GM12878 (cell line): ENCODE measurements at regions not wholly inside any gene's neighbourhood (a gene's known extent, or its start where the extent isn't known, plus 50 kb on each side); places are given as distances from the start of the nearest gene placed in this dataset.

Source experiments
- ATAC-seq: fragments of 200-7000 bp; cut with Tn5 transposase; 3 replicates; pipeline ENCODE4 v1.9.1; 2020; ENCODE audit warnings: mild to moderate bottlenecking, moderate library complexity
- BruUV-seq: library from RNA; stranded (reverse); fragments of 400-500 nt; replicated peaks from 2 replicates; lab custom pipeline; 2021; lab: Mats Ljungman, UMichigan
- CTCF ChIA-PET: fragments of 300-600 bp; sonication (Branson Sonifier 250); formaldehyde crosslinking; extraction: SDS; loops from one replicate; lab custom pipeline; 2021; ENCODE audit warnings: inconsistent platforms; lab: Yijun Ruan, JAX
- POLR2A ChIA-PET: fragments of 350-600 bp; formaldehyde crosslinking; extraction: SDS; loops from one replicate; lab custom pipeline; 2021; ENCODE audit warnings: inconsistent platforms; lab: Charles Lee
- RAD21 ChIA-PET: fragments of 300-600 bp; sonication (Branson Sonifier 250); formaldehyde crosslinking; loops from one replicate; lab custom pipeline; 2023; ENCODE audit warnings: antibody characterized with exemption; ENCODE audit not compliant: unreplicated experiment; lab: Charles Lee
- SMC1A ChIA-PET: fragments of 300-600 bp; sonication (Branson Sonifier 250); formaldehyde crosslinking; loops from one replicate; lab custom pipeline; 2023; ENCODE audit not compliant: unreplicated experiment, uncharacterized antibody; lab: Charles Lee
- DNase-seq: peaks from one replicate; pipeline ENCODE4 v3.0.0-alpha.2; 2011; ENCODE audit warnings: low read depth, low spot score
- FAIRE-seq: peaks from 3 replicates; lab custom pipeline; 2011; peaks lifted over from hg19 to GRCh38; lab: Jason Lieb, UNC
- H2AFZ ChIP-seq: 2 replicates; pipeline ENCODE4 v1.6.0; 2011; ENCODE audit warnings: low read depth, low read length, control low read depth; ENCODE audit not compliant: control insufficient read depth
- H3K27ac ChIP-seq: 2 replicates; pipeline ENCODE4 v1.5.1; 2011; ENCODE audit warnings: control low read depth; ENCODE audit not compliant: control insufficient read depth, insufficient read depth
- H3K27me3 ChIP-seq, 2 experiments: replicated peaks in 1 of 2; 2 replicates each; pipeline versions ENCODE4 v1.6.0 to v1.6.1; 2011; ENCODE audit warnings: low read length in 1 of 2; ENCODE audit not compliant: control insufficient read depth in 2 of 2, insufficient read depth in 2 of 2
- H3K36me3 ChIP-seq, 2 experiments: 2 replicates each; pipeline ENCODE4 v1.5.1; 2011; ENCODE audit warnings: low read length in 1 of 2; ENCODE audit not compliant: control insufficient read depth in 2 of 2, insufficient read depth in 2 of 2
- H3K4me1 ChIP-seq: 2 replicates; pipeline ENCODE4 v1.6.1; 2011; ENCODE audit warnings: mild to moderate bottlenecking, low read length, moderate library complexity, mixed read lengths; ENCODE audit not compliant: control insufficient read depth, insufficient read depth
- H3K4me2 ChIP-seq: 2 replicates; pipeline ENCODE4 v1.6.0; 2011; ENCODE audit warnings: control low read depth; ENCODE audit not compliant: control insufficient read depth, insufficient read depth
- H3K4me3 ChIP-seq: fragments of 200-600 bp; sonication (generic); 2 replicates; pipeline ENCODE4 v1.5.1; 2016
- H3K79me2 ChIP-seq: 2 replicates; pipeline ENCODE4 v1.6.0; 2011; ENCODE audit warnings: low read length; ENCODE audit not compliant: control insufficient read depth, insufficient read depth
- H3K9ac ChIP-seq: 2 replicates; pipeline ENCODE4 v1.8.0; 2011; ENCODE audit warnings: low read length, control low read depth, mixed read lengths; ENCODE audit not compliant: control insufficient read depth, insufficient read depth
- H3K9me3 ChIP-seq: replicated peaks from 3 replicates; pipeline ENCODE4 v1.5.1; 2011; ENCODE audit warnings: mild to moderate bottlenecking, low read length; ENCODE audit not compliant: control insufficient read depth, insufficient read depth
- H4K20me1 ChIP-seq: 2 replicates; pipeline ENCODE4 v1.6.0; 2011; ENCODE audit not compliant: control insufficient read depth, insufficient read depth
- ASH2L ChIP-seq: fragments of 300-600, 200-600 bp; sonication (generic); IDR thresholded peaks from 2 replicates; pipeline ENCODE4 v1.6.1; 2017; ENCODE audit warnings: low read depth, mild to moderate bottlenecking, borderline replicate concordance
- BCLAF1 ChIP-seq: fragments of 450-650 bp; IDR thresholded peaks from 2 replicates; pipeline ENCODE4 v1.6.1; 2017; ENCODE audit warnings: antibody characterized with exemption, mild to moderate bottlenecking, moderate library complexity
- IRF4 ChIP-seq: IDR thresholded peaks from 2 replicates; pipeline ENCODE4 v1.6.1; 2011; ENCODE audit warnings: low read depth, low read length
- MLLT1 ChIP-seq: fragments of 450-650 bp; IDR thresholded peaks from 2 replicates; pipeline ENCODE4 v1.6.1; 2016; ENCODE audit warnings: mild to moderate bottlenecking
- NR2C1 ChIP-seq: fragments of 450-650 bp; IDR thresholded peaks from 2 replicates; pipeline ENCODE4 v1.6.1; 2017; ENCODE audit warnings: antibody characterized with exemption, mild to moderate bottlenecking, moderate library complexity
- RB1 ChIP-seq: fragments of 450-650 bp; formaldehyde crosslinking; IDR thresholded peaks from 2 replicates; pipeline ENCODE4 v1.6.1; 2017; ENCODE audit warnings: mild to moderate bottlenecking, borderline replicate concordance
- RELB ChIP-seq: fragments of 450-650 bp; IDR thresholded peaks from 2 replicates; pipeline ENCODE4 v1.6.1; 2017; ENCODE audit warnings: low read depth, mild to moderate bottlenecking, moderate library complexity
- USF1 ChIP-seq: IDR thresholded peaks from 2 replicates; pipeline ENCODE4 v1.6.1; 2011; ENCODE audit warnings: borderline replicate concordance, low read depth, mild to moderate bottlenecking, moderate library complexity, mixed read lengths, low read length; ENCODE audit not compliant: insufficient read depth; ENCODE audit errors: extremely low read length
- YBX1 ChIP-seq: fragments of 450-650 bp; IDR thresholded peaks from 2 replicates; pipeline ENCODE4 v1.6.1; 2016; ENCODE audit warnings: antibody characterized with exemption
- YY1 ChIP-seq: IDR thresholded peaks from 2 replicates; pipeline ENCODE4 v1.6.1; 2011; ENCODE audit warnings: low read depth, mild to moderate bottlenecking, low read length
- ZNF384 ChIP-seq: IDR thresholded peaks from 2 replicates; pipeline ENCODE4 v1.6.1; 2012; ENCODE audit warnings: low read depth, mild to moderate bottlenecking, low read length, improper control_type of control experiment, borderline replicate concordance
- ZNF592 ChIP-seq: fragments of 450-650 bp; IDR thresholded peaks from 2 replicates; pipeline ENCODE4 v1.6.1; 2017; ENCODE audit warnings: mild to moderate bottlenecking, moderate library complexity
- WGBS: methylation state at CpG from one replicate; pipeline ENCODE4 v1.1.6; 2016; ENCODE audit warnings: low lambda C conversion rate; ENCODE audit not compliant: insufficient replicate concordance, insufficient coverage; ENCODE audit errors: missing lambda C conversion rate; 5-methylcytosine and 5-hydroxymethylcytosine counted together
- in situ Hi-C: fragments of 300-500 bp; cut with MboI; formaldehyde crosslinking; loops from 9 replicates; pipeline ENCODE4 v1.14.3; 2018; ENCODE audit warnings: mixed read lengths
- intact Hi-C: fragments of 100-400 bp; cut with micrococcal nuclease; formaldehyde crosslinking; loops from one replicate; pipeline ENCODE4 v1.14.2; 2022; ENCODE audit not compliant: unreplicated experiment

- no peak for FAIRE-seq
- ATAC-seq: no peak
- no peak for TF ChIP-seq ASH2L
- TF ChIP-seq MLLT1: no peak
- no peak for TF ChIP-seq ZNF592
- TF ChIP-seq RB1: no peak
- no peak for TF ChIP-seq YBX1
- no peak for TF ChIP-seq USF1
- no peak for TF ChIP-seq IRF4
- no peak for TF ChIP-seq RELB
- TF ChIP-seq YY1: no peak
- no peak for TF ChIP-seq ZNF384
- TF ChIP-seq NR2C1: no peak
- no peak for TF ChIP-seq BCLAF1
These were observed 2220.5 kb downstream of the NCAM2 start for GRCh38 chr21:23218667-23219066.

More at GRCh38 chr21:23218667-23219066, 2220.5 kb downstream of the NCAM2 start:
- Histone ChIP-seq H3K9ac (no peak overlapping the region), H3K4me1 (no peaks in the 10 kb centered on the region), H4K20me1 (no peaks in the 10 kb centered on the region), H3K4me3 (no peak overlapping the region), H3K27me3 (no peaks in the 10 kb centered on the region), H3K27ac (no peak overlapping the region), H3K4me2 (no peak overlapping the region), H2AFZ (no peak overlapping the region), H3K36me3 (no peaks in the 10 kb centered on the region), H3K9me3 (no peaks in the 10 kb centered on the region), H3K79me2 (no peaks in the 10 kb centered on the region)
- WGBS: 100% methylated on average over 1 of the region's 1 CpG
- BruUV-seq: no TSS peak
- POLR2A ChIA-PET: no interaction called here
- intact Hi-C loops (no loop called here), in situ Hi-C loops (no loop called here)
- CTCF ChIA-PET: no interaction called here
- RAD21 ChIA-PET: no interaction called here
- SMC1A ChIA-PET: no interaction called here
- no peak for DNase-seq
